ENCODE measurements at regions not wholly inside any gene's neighbourhood (a gene's known extent, or its start where the extent isn't known, plus 50 kb on each side); places are given as distances from the start of the nearest gene placed in this dataset.
"Not testable (repeated sequence)": the region's sequence is repeated elsewhere in the genome, so short reads cannot be mapped to it uniquely, and the experiment has no call there.

GRCh38 chr10:63077800-63078199 is 55.3 kb upstream of the NRBF2 start:
- DNase-seq (ENCODE audit: low read depth), result no peak

DNA sequence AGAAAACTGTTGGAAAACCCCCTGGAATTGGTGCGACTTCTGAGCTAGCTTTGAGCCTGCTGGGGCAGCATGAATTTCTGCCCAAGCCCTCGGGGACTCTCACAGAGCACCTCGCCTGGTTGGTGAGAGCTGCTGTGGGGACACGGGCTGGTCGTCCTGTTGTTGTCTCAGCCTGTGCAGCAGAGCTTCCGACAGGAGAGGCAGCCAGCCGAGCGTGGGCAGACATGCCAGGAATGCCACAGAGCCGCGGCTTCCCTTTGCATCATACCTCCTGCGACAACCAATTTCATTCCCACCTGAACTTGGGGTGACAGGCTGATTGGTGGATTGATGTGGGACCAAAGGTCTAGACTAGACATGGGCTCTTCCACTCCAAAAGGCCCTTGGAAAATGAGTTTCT is 60.2 kb upstream of the NRBF2 start:
- DNase-seq (ENCODE audit: low read depth), result no peak

- DNase-seq (ENCODE audit: low read depth), result no peak
Observed at GRCh38 chr10:63071145-63071544, 62.0 kb upstream of the NRBF2 start.

- no peak for DNase-seq (ENCODE audit: low read depth)
Observed at GRCh38 chr10:63069318-63069717, 63.8 kb upstream of the NRBF2 start.

DNA sequence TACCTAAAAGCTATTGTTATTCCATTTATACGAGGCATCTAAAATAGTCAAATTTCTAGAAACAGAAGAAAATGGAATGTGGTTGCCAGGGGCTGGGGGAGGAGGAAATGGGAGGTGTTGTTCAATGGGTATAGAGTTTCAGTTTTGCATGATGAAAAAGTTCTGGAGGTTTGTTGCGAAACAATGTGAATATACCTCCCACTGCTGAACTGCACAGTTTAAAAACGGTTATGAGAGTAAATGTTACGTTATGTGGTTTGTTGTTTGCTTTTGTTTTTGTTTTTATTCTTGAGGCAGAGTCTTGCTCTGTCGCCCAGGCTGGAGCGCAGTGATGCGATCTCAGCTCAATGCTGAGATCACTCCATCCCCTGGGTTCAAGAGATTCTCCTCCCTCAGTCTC is 64.9 kb upstream of the NRBF2 start:
- DNase-seq (ENCODE audit: low read depth), result peak; percentile 20

- DNase-seq (ENCODE audit: low read depth), result no peak
Observed at GRCh38 chr10:63066606-63067005, 66.5 kb upstream of the NRBF2 start.

DNA sequence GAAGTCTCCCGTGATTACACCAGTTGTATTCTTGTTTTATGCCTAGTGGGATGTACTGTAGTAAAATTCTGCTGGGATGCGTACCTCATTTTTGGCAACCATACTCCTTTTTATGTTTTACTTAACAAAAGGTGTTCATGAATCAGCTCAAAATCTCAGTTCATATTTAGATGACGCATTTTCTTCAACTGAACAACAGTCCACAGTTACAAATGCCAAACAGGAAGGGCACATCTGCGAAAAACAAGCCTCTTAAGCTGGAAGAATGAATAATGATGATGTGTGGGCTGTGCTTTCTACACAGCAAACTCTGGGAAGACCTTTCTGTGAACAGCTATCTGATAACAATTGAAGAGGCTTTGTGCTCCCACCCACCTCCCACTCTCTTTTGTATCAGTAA is 68.4 kb upstream of the NRBF2 start:
- peak; percentile 31 for DNase-seq (ENCODE audit: low read depth)

GRCh38 chr10:63058236-63058635 is 74.9 kb upstream of the NRBF2 start:
- peak; percentile 70 for DNase-seq (ENCODE audit: low read depth)

- no peak for DNase-seq (ENCODE audit: low read depth)
Observed at GRCh38 chr10:63057509-63057908, 75.6 kb upstream of the NRBF2 start.

DNA sequence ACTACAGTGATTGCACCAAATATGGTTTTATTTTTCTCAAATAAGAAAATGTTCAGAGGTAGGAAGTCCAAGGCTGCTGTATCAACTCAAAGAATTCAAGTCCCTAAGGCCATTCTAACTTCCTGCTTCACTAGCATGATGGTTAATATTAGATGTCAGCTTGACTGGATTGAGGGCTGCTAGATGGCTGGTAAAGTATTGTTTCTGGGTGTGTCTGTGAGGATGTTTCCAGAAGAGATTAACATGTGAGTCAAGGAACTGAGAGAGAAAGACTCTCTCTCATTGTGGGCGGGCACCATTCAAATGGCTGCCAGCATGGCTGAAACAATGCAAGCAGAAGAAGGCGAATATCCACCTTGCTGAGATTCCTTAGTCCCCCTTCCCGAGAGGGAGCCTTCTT is 77.4 kb upstream of the NRBF2 start:
- DNase-seq (ENCODE audit: low read depth), result peak; percentile 13

DNA sequence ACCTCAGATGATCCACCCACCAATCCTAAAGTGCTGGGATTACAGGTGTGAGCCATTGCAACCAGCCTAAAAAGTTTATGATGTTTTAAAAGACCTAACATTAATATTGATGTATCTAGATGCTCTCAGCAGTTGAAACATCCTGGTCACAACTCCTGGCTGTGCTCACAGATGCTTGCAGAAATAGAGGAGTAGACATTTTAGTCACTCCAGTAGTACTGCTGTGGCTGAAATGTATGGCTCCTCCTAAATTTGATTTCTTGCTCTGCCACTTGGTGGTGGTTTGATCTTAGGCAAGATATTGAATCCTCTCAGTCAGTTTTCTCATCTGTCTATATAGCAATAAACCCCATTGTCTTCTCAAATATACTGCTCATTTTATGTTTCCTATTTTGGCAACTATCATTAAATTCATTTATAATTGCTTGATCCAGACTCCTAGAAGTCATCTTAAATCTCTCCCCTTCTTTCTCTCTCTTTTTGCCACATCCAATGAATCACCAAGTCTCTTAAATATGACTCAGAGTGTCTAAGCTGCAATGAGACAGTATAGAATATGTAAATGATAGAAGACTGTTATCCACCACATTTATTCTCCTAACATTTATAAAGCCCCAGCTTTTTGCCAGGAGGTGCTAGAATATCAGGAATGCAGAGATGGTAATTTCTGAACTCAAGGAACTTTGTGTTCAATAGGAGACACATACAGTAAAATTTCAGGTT is 78.1 kb upstream of the NRBF2 start:
- peak; percentile 11 for DNase-seq (ENCODE audit: low read depth)

GRCh38 chr10:63052083-63052482 is 81.0 kb upstream of the NRBF2 start:
- DNase-seq (ENCODE audit: low read depth), result no peak

DNA sequence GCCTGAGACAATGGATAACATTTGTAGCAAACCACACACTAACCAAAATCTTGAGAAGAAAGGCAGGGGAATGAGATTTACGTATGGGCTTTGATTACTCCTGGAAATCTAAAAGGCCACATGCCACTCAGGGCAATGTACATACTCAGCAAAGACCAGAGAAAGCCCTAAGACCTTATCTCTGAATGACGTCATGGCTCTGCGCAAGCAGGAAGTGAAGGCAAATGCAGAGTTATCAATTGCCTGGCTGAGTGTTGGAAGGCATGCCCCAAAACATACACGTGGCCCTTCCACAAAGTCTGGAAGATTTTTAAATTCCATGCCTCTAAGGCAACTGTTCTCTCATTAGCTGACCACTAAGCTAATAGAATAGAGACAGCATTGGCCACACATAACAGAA is 90.9 kb upstream of the NRBF2 start:
- DNase-seq (ENCODE audit: low read depth), result no peak

DNA sequence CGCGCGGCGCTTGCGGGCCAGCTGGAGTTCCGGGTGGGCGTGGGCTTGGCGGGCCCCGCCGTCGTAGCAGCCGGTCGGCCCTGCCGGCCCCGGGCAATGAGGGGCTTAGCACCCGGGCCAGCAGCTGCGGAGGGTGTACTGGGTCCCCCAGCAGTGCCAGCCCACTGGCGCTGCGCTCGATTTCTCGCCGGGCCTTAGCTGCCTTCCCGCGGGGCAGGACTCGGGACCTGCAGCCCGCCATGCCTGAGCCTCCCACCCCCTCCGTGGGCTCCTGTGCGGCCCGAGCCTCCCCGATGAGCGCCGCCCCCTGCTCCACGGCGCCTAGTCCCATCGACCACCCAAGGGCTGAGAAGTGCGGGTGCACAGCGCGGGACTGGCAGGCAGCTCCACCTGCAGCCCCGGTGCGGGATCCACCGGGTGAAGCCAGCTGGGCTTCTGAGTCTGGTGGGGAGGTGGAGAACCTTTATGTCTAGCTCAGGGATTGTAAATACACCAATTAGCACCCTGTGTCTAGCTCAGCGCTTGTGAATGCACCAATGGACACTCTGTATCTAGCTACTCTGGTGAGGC is 99.4 kb upstream of the NRBF2 start:
- DNase-seq (ENCODE audit: low read depth), result not testable (repeated sequence)

DNA sequence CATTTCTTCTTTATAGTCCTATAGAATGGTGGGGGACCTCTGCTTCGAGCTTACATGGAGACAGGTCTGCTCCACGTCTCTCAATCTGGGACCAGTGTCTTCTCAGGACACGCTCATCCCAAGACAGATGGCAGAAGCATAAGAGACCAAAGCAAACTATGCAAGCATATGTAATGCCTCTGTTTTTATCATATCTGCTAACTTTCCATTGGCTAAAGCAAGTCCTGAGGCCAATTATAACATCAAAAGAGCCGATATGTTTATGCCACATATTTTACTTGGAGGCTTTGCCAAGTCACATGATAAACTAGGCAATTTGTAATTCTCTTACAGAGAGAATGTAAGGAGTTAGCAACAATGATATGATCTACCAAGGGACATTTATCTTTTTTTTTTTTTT is 102.6 kb upstream of the NRBF2 start:
- no peak for DNase-seq (ENCODE audit: low read depth)

- DNase-seq (ENCODE audit: low read depth), result no peak
Observed at GRCh38 chr10:63027531-63027930, 105.6 kb upstream of the NRBF2 start.

GRCh38 chr10:63021225-63021624 is 111.9 kb upstream of the NRBF2 start:
- DNase-seq (ENCODE audit: low read depth), result no peak

GRCh38 chr10:63013755-63014154 is 119.4 kb upstream of the NRBF2 start:
- DNase-seq (ENCODE audit: low read depth), result no peak

DNA sequence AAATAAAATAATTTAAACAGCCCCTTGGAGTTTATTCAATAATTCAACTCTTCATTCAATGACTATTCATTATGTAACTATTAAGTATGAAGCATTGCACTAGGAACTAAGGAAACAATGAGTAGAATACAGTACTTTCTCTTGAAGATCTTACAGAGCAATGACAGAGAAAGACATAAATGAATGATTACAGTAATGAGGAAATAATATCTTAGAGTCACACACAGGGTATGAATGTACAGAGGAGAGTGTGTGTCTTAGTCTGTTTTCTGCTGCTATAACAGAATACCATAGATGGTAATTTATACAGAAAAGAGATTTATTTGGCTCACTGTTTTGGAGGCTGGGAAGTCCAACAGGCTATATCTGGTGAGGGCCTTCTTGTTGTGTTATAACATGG is 120.5 kb upstream of the NRBF2 start:
- DNase-seq (ENCODE audit: low read depth), result no peak

- DNase-seq (ENCODE audit: low read depth), result no peak
Observed at GRCh38 chr10:63010203-63010602, 122.9 kb upstream of the NRBF2 start.

- DNase-seq (ENCODE audit: low read depth), result peak; percentile 8
Observed at GRCh38 chr10:63008491-63008890, 124.6 kb upstream of the NRBF2 start.

- no peak for DNase-seq (ENCODE audit: low read depth)
Observed at GRCh38 chr10:63007112-63007511, 126.0 kb upstream of the NRBF2 start.

DNA sequence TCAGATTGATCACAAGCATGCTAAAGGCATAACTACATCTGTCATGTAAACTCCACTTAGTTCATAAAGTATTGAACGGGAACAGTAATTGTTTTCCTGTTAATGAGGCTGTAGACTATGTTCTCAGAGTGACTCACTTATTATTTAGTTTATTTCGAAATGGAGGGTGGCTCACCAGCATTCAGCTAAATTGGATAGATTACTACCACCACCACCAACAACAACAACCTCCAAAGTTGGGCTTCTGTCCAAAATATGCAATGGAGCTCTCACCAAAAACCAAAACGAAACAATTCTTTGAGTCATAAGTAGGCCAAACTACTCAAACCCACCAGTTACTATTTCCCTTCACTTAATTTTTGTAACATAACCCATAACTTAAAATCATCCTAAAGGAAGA is 127.9 kb upstream of the NRBF2 start:
- DNase-seq (ENCODE audit: low read depth), result peak; percentile 68
